OCI-M1 (cell line): ENCODE measurements at regions not wholly inside any gene's neighbourhood (a gene's known extent, or its start where the extent isn't known, plus 50 kb on each side); places are given as distances from the start of the nearest gene placed in this dataset.
A peak's percentile ranks its signal among the peaks of the same experiment; 100 is the strongest.
"Not testable (repeated sequence)": the region's sequence is repeated elsewhere in the genome, so short reads cannot be mapped to it uniquely, and the experiment has no call there.

Experiments
- DNase-seq: peaks from one replicate; lab custom pipeline; 2025; lab: John Stamatoyannopoulos, UW

- not testable (repeated sequence) for DNase-seq
Observed at GRCh38 chr9:94387338-94388010, 59.0 kb upstream of the NUTM2F start.

- DNase-seq = not testable (repeated sequence)
Observed at GRCh38 chr9:94388011-94388406, 59.6 kb upstream of the NUTM2F start.

GRCh38 chr9:94390425-94391098, 62.1 kb upstream of the NUTM2F start:
- DNase-seq = not testable (repeated sequence)

GRCh38 chr9:94392971-94393624, 64.7 kb upstream of the NUTM2F start:
- DNase-seq = not testable (repeated sequence)

- DNase-seq = not testable (repeated sequence)
Observed at GRCh38 chr9:94397766-94398379, 69.4 kb upstream of the NUTM2F start.

- not testable (repeated sequence) for DNase-seq
Observed at GRCh38 chr9:94400461-94400860, 72.0 kb upstream of the NUTM2F start.

- not testable (repeated sequence) for DNase-seq
Observed at GRCh38 chr9:94402795-94403194, 74.4 kb upstream of the NUTM2F start.

- DNase-seq = not testable (repeated sequence)
Observed at GRCh38 chr9:94403571-94403970, 75.1 kb upstream of the NUTM2F start.

- DNase-seq = peak; percentile 87
Observed at GRCh38 chr9:94413665-94414064, 85.2 kb upstream of the NUTM2F start.

- peak; percentile 35 for DNase-seq
Observed at GRCh38 chr9:94415111-94415510, 86.7 kb upstream of the NUTM2F start.

- DNase-seq = peak; percentile 4
Observed at GRCh38 chr9:94420098-94420497, 91.7 kb upstream of the NUTM2F start.

- DNase-seq = not testable (repeated sequence)
Observed at GRCh38 chr9:94421951-94422350, 93.5 kb upstream of the NUTM2F start.

GRCh38 chr9:94425312-94425711, 96.9 kb upstream of the NUTM2F start:
- DNase-seq = not testable (repeated sequence)

- DNase-seq = not testable (repeated sequence)
Observed at GRCh38 chr9:94437128-94437527, 108.7 kb upstream of the NUTM2F start.

- DNase-seq = not testable (repeated sequence)
Observed at GRCh38 chr9:94438336-94438735, 109.9 kb upstream of the NUTM2F start.

- not testable (repeated sequence) for DNase-seq
Observed at GRCh38 chr9:94441146-94441545, 112.7 kb upstream of the NUTM2F start.

- DNase-seq = no peak
Observed at GRCh38 chr9:94441796-94442195, 113.1 kb upstream of the PCAT7 start.

- DNase-seq = no peak
Observed at GRCh38 chr9:94443032-94443722, 111.7 kb upstream of the PCAT7 start.

- no peak for DNase-seq
Observed at GRCh38 chr9:94445863-94446262, 109.0 kb upstream of the PCAT7 start.

GRCh38 chr9:94449486-94449885, 105.4 kb upstream of the PCAT7 start:
- DNase-seq = peak; percentile 9

GRCh38 chr9:94464790-94465189, 90.1 kb upstream of the PCAT7 start:
- DNase-seq = no peak

GRCh38 chr9:94472063-94472462, 82.8 kb upstream of the PCAT7 start:
- DNase-seq = peak; percentile 23
